HG03196 (cell line): ENCODE measurements at regions not wholly inside any gene's neighbourhood (a gene's known extent, or its start where the extent isn't known, plus 50 kb on each side); places are given as distances from the start of the nearest gene placed in this dataset.
"Not testable (repeated sequence)": the region's sequence is repeated elsewhere in the genome, so short reads cannot be mapped to it uniquely, and the experiment has no call there.

ENCODE experiments used
- ATAC-seq: cut with Tn5 transposase; IDR thresholded peaks from one replicate; pipeline ENCODE4 v1.9.1; 2021; ENCODE audit not compliant: unreplicated experiment

DNA sequence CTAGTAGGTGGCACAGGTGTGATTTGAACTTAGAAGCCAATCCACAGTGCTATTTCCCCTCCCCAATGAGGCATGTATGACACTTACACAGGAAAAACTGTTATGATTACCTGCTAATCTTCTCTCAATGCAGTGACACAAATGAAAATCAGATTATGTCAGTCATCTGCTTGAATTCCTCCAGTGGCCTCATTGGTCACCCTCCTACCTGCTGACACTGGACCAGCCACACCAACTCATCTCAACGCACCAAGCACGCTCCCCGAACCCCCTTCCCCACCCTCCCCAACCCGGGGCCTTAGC lies 82.2 kb upstream of the SEC11C start:
- ATAC-seq, result no peak

DNA sequence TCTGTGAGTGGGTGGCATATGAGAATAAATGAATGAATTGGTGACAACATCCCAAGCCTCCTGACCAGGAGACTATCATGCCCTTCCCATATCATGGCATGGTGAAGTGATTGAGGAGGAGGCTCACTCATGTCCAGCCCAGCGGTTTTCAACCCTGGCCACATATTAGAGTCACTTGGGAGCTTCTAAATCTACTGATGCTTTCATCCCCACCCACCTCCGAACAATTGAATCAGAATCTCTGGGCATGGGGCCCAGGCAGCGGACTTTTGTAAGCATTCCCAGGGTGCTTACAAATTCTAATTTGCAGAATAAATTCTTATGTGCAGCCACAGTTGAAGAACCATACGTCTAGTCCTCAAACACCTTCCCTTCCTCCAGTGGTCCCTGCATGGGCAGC lies 81.7 kb upstream of the SEC11C start:
- no peak for ATAC-seq

DNA sequence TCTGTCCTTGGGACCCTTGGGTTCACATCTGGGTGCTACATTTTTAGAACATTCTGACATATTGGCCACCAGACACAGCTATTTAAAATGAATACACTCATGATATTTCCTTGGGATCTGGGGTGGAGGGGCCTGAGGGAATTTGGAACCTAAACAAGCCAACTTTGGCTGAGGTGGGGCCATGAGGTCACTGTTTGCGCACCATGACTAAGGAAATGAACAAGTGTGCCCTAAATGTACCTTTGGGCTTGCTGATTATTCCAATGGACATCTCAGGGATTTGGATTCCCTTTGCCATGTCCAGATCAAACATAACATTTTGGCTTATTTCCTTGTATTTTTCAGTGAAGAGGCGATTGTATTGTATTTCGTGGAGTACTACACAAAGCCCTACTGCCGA lies 80.5 kb upstream of the SEC11C start:
- ATAC-seq, result no peak

DNA sequence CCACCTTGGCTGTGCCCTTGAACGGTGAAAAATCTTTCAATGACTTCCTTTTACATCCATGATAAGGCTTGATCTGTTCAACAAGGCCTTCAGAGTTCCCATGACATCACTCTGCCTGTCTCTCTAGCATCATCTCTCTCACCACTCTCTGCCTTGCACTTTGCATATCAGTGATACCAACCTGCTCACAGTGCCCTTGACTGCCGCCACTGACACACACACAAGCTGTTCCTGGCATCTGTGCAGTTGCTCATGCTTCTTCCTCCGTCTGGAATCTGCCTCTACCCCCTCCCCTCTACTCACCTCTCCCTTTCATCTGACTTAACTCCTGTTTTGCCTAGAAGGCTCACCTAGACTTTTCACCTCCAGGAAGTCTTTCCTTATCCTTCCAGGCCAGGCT lies 79.1 kb upstream of the SEC11C start:
- no peak for ATAC-seq

GRCh38 chr18:59061914-59062642 lies 77.6 kb upstream of the SEC11C start:
- ATAC-seq, result no peak

- no peak for ATAC-seq
Measured at GRCh38 chr18:59062643-59063006, 77.1 kb upstream of the SEC11C start.

DNA sequence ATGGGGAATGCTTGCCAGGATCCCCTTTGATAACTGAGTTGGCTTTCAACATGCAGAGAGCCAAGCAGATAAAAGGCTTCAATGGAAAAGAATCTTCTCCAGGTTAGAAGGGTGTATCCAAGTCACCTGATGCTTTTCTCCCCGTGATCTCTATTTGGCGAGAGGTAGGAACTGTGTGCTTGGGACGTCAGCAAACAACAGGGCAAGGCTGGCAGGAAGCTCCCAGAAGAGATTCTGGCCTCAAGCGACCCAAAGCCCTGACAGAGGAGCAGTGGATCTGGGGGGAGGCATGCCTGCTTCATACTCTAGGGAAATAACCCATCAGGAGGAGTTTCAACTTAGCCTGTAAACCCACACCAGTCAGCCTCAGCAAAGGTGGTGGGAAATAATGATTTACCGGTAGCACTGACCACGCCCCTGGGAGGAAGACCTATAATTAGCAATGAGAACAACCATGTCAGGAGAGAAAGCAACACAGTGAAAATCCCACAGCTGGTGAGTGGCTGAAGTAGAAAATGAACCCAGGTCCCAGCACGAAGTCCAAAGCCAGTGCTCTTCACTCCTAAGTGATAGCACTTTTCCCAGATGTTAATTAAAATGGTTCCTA lies 76.3 kb upstream of the SEC11C start:
- ATAC-seq, result no peak

GRCh38 chr18:59063912-59064311 lies 75.8 kb upstream of the SEC11C start:
- ATAC-seq, result no peak

GRCh38 chr18:59065684-59066083 lies 74.0 kb upstream of the SEC11C start:
- no peak for ATAC-seq

- no peak for ATAC-seq
Measured at GRCh38 chr18:59067873-59068272, 71.8 kb upstream of the SEC11C start.

- ATAC-seq, result no peak
Measured at GRCh38 chr18:59068276-59069071, 71.2 kb upstream of the SEC11C start.

- peak; percentile 60 for ATAC-seq
Measured at GRCh38 chr18:59070181-59070912, 69.3 kb upstream of the SEC11C start.

- no peak for ATAC-seq
Measured at GRCh38 chr18:59072727-59073421, 66.8 kb upstream of the SEC11C start.

- no peak for ATAC-seq
Measured at GRCh38 chr18:59075923-59076322, 63.8 kb upstream of the SEC11C start.

DNA sequence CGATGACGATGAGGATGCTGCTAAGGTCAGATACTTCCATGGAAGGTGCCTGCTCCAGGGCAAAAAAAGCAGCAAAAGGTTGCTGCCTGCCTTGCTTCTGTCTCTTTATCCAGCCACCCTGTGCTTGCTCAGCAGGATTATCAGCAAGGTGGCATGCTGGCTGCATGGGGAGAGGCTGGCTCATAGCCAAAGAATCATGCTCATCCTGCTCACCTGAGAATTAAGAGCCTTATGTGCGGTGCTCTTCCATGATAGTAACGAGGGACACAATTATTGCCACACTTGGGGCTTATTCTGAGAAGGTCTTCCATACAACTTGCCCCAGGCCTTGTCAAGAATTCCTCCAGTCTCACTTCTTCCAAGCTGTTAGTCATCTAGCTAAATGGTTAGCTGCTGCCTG lies 60.4 kb upstream of the SEC11C start:
- no peak for ATAC-seq

GRCh38 chr18:59079687-59080501 lies 59.8 kb upstream of the SEC11C start:
- not testable (repeated sequence) for ATAC-seq

- ATAC-seq, result no peak
Measured at GRCh38 chr18:59083136-59083818, 56.4 kb upstream of the SEC11C start.

GRCh38 chr18:59085126-59085794 lies 54.4 kb upstream of the SEC11C start:
- ATAC-seq, result no peak

GRCh38 chr18:59085797-59086196 lies 53.9 kb upstream of the SEC11C start:
- no peak for ATAC-seq
